GM18907 (cell line): ENCODE measurements at regions not wholly inside any gene's neighbourhood (a gene's known extent, or its start where the extent isn't known, plus 50 kb on each side); places are given as distances from the start of the nearest gene placed in this dataset.

Experiments used
- ATAC-seq: cut with Tn5 transposase; IDR thresholded peaks from one replicate; pipeline ENCODE4 v1.9.1; 2021; ENCODE audit warnings: mild to moderate bottlenecking, moderate library complexity; ENCODE audit not compliant: unreplicated experiment

GRCh38 chr11:106327134-106327533 is 249.7 kb downstream of the AASDHPPT start:
- no peak for ATAC-seq

- ATAC-seq, result no peak
These were observed 250.2 kb downstream of the AASDHPPT start for GRCh38 chr11:106327637-106328036.

GRCh38 chr11:106329273-106330018 is 252.0 kb downstream of the AASDHPPT start:
- ATAC-seq, result no peak

- ATAC-seq, result no peak
These were observed 253.7 kb downstream of the AASDHPPT start for GRCh38 chr11:106331176-106331575.

GRCh38 chr11:106333678-106334077 is 256.2 kb downstream of the AASDHPPT start:
- ATAC-seq, result no peak

GRCh38 chr11:106344394-106344793 is 266.9 kb downstream of the AASDHPPT start:
- ATAC-seq, result no peak

- ATAC-seq, result no peak
These were observed 267.5 kb downstream of the AASDHPPT start for GRCh38 chr11:106344966-106345365.

GRCh38 chr11:106353031-106353430 is 275.6 kb downstream of the AASDHPPT start:
- ATAC-seq, result no peak

- ATAC-seq, result no peak
These were observed 291.8 kb downstream of the AASDHPPT start for GRCh38 chr11:106369224-106369623.

GRCh38 chr11:106378513-106379179 is 301.2 kb downstream of the AASDHPPT start:
- no peak for ATAC-seq

GRCh38 chr11:106379265-106379664 is 301.8 kb downstream of the AASDHPPT start:
- ATAC-seq, result no peak

GRCh38 chr11:106379712-106380111 is 302.2 kb downstream of the AASDHPPT start:
- ATAC-seq, result no peak

- no peak for ATAC-seq
These were observed 304.4 kb downstream of the AASDHPPT start for GRCh38 chr11:106381895-106382294.

GRCh38 chr11:106384429-106384828 is 307.0 kb downstream of the AASDHPPT start:
- ATAC-seq, result no peak

GRCh38 chr11:106386519-106386918 is 309.1 kb downstream of the AASDHPPT start:
- ATAC-seq, result no peak

- no peak for ATAC-seq
These were observed 311.6 kb downstream of the AASDHPPT start for GRCh38 chr11:106389101-106389500.

GRCh38 chr11:106390078-106390477 is 312.6 kb downstream of the AASDHPPT start:
- ATAC-seq, result no peak

- ATAC-seq, result no peak
These were observed 314.4 kb downstream of the AASDHPPT start for GRCh38 chr11:106391771-106392420.

GRCh38 chr11:106395716-106396349 is 318.4 kb downstream of the AASDHPPT start:
- ATAC-seq, result no peak

- ATAC-seq, result no peak
These were observed 320.5 kb downstream of the AASDHPPT start for GRCh38 chr11:106397787-106398501.
